ENCODE measurements at regions not wholly inside any gene's neighbourhood (a gene's known extent, or its start where the extent isn't known, plus 50 kb on each side); places are given as distances from the start of the nearest gene placed in this dataset.
"Not testable (repeated sequence)": the region's sequence is repeated elsewhere in the genome, so short reads cannot be mapped to it uniquely, and the experiment has no call there.

GRCh38 chr5:109989161-109989560 lies 299.4 kb downstream of the MAN2A1 start:
- FAIRE-seq = no peak
- no peak for DNase-seq (ENCODE audit: insufficient read length, low spot score)

- FAIRE-seq = no peak
- no peak for DNase-seq (ENCODE audit: insufficient read length, low spot score)
These were observed 300.4 kb downstream of the MAN2A1 start for GRCh38 chr5:109989994-109990722.

- FAIRE-seq (no peak), DNase-seq (ENCODE audit: insufficient read length, low spot score) (no peak)
These were observed 301.1 kb downstream of the MAN2A1 start for GRCh38 chr5:109990723-109991359.

- no peak for DNase-seq (ENCODE audit: insufficient read length, low spot score)
- FAIRE-seq = no peak
These were observed 302.7 kb downstream of the MAN2A1 start for GRCh38 chr5:109992264-109992915.

GRCh38 chr5:109994135-109994534 lies 304.4 kb downstream of the MAN2A1 start:
- DNase-seq (ENCODE audit: insufficient read length, low spot score) (no peak), FAIRE-seq (no peak)

GRCh38 chr5:109996246-109996645 lies 306.5 kb downstream of the MAN2A1 start:
- FAIRE-seq (no peak), DNase-seq (ENCODE audit: insufficient read length, low spot score) (no peak)

GRCh38 chr5:109997161-109997560 lies 307.4 kb downstream of the MAN2A1 start:
- DNase-seq (ENCODE audit: insufficient read length, low spot score) (no peak), FAIRE-seq (no peak)

- FAIRE-seq = no peak
These were observed 308.5 kb downstream of the MAN2A1 start for GRCh38 chr5:109998208-109998607.

GRCh38 chr5:109998726-109999125 lies 309.0 kb downstream of the MAN2A1 start:
- FAIRE-seq (no peak), DNase-seq (ENCODE audit: insufficient read length, low spot score) (no peak)

More at GRCh38 chr5:109998208-109998607, 308.5 kb downstream of the MAN2A1 start:
- DNase-seq (ENCODE audit: insufficient read length, low spot score) = no peak

- DNase-seq (ENCODE audit: insufficient read length, low spot score) (no peak), FAIRE-seq (no peak)
These were observed 311.9 kb downstream of the MAN2A1 start for GRCh38 chr5:110001648-110002047.

- no peak for DNase-seq (ENCODE audit: insufficient read length, low spot score)
- no peak for FAIRE-seq
These were observed 312.9 kb downstream of the MAN2A1 start for GRCh38 chr5:110002652-110003051.

GRCh38 chr5:110005907-110006562 lies 316.3 kb downstream of the MAN2A1 start:
- not testable (repeated sequence) for FAIRE-seq; DNase-seq (ENCODE audit: insufficient read length, low spot score)

GRCh38 chr5:110007101-110007500 lies 317.4 kb downstream of the MAN2A1 start:
- no peak for FAIRE-seq

GRCh38 chr5:110008131-110008530 lies 318.4 kb downstream of the MAN2A1 start:
- no peak for FAIRE-seq
- DNase-seq (ENCODE audit: insufficient read length, low spot score) = no peak

More at GRCh38 chr5:110007101-110007500, 317.4 kb downstream of the MAN2A1 start:
- no peak for DNase-seq (ENCODE audit: insufficient read length, low spot score)

- FAIRE-seq = no peak
- no peak for DNase-seq (ENCODE audit: insufficient read length, low spot score)
These were observed 322.4 kb downstream of the MAN2A1 start for GRCh38 chr5:110012145-110012544.

- no peak for FAIRE-seq
- no peak for DNase-seq (ENCODE audit: insufficient read length, low spot score)
These were observed 323.3 kb downstream of the MAN2A1 start for GRCh38 chr5:110013017-110013416.

- DNase-seq (ENCODE audit: insufficient read length, low spot score) (no peak), FAIRE-seq (no peak)
These were observed 328.1 kb downstream of the MAN2A1 start for GRCh38 chr5:110017854-110018253.

- FAIRE-seq = no peak
These were observed 328.8 kb downstream of the MAN2A1 start for GRCh38 chr5:110018509-110018908.

GRCh38 chr5:110019119-110019518 lies 329.4 kb downstream of the MAN2A1 start:
- FAIRE-seq (no peak), DNase-seq (ENCODE audit: insufficient read length, low spot score) (no peak)

More at GRCh38 chr5:110018509-110018908, 328.8 kb downstream of the MAN2A1 start:
- DNase-seq (ENCODE audit: insufficient read length, low spot score) = no peak

- FAIRE-seq (no peak), DNase-seq (ENCODE audit: insufficient read length, low spot score) (no peak)
These were observed 330.1 kb downstream of the MAN2A1 start for GRCh38 chr5:110019780-110020179.

GRCh38 chr5:110021251-110021650 lies 331.5 kb downstream of the MAN2A1 start:
- DNase-seq (ENCODE audit: insufficient read length, low spot score) (no peak), FAIRE-seq (no peak)

Data from HTR-8/SVneo (cell line).